NT2/D1 (cell line): ENCODE measurements at regions not wholly inside any gene's neighbourhood (a gene's known extent, or its start where the extent isn't known, plus 50 kb on each side); places are given as distances from the start of the nearest gene placed in this dataset.

Experiments used
- SUZ12 ChIP-seq: IDR thresholded peaks from 2 replicates; pipeline ENCODE4 v1.6.1; 2011; ENCODE audit not compliant: insufficient read length, insufficient read depth; ENCODE audit errors: extremely low read depth
- YY1 ChIP-seq: IDR thresholded peaks from 2 replicates; pipeline ENCODE4 v1.6.1; 2011; ENCODE audit not compliant: insufficient read length, insufficient read depth
- ZNF274 ChIP-seq: IDR thresholded peaks from 2 replicates; pipeline ENCODE4 v1.6.1; 2011; ENCODE audit warnings: mild to moderate bottlenecking, low read depth, low read length

DNA sequence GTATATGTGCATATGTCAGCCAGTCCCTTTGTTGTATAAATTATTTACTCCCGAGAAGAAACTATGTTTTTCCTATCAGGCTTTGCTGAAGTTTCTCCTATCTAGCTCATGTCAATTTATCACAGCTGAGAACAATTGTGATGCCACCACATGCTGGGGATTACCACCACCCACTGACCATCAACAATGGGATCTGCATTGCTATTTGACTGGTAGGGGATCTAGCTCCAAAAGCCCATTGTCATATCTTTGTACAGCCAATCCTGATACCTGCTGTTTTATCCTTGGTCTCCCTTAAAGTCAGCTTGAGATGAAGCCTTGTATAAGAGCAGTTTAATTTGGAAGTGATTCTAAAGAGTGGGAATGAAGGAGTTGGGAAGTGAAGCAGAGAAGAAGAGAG lies 53.9 kb upstream of the KCNN2 start:
- TF ChIP-seq SUZ12 (no peak), YY1 (no peak), ZNF274 (no peak)
